G401 (cell line): ENCODE measurements at regions not wholly inside any gene's neighbourhood (a gene's known extent, or its start where the extent isn't known, plus 50 kb on each side); places are given as distances from the start of the nearest gene placed in this dataset.

Experiments used
- DNase-seq: peaks from one replicate; pipeline ENCODE4 v3.0.0-alpha.2; 2015; ENCODE audit warnings: low spot score
- in situ Hi-C: cut with HindIII; loops from 2 replicates; pipeline ENCODE4 v1.10.0; 2016; ENCODE audit warnings: low sequenced_read_pairs, mixed read lengths

GRCh38 chr18:22031611-22032010 lies 137.8 kb upstream of the GATA6 start:
- DNase-seq, result no peak
- in situ Hi-C loops, result no loop called here

GRCh38 chr18:22032392-22032961 lies 136.9 kb upstream of the GATA6 start:
- in situ Hi-C loops, result no loop called here
- peak; percentile 12 for DNase-seq

- DNase-seq, result no peak
- in situ Hi-C loops, result no loop called here
Observed at GRCh38 chr18:22033085-22033484, 136.3 kb upstream of the GATA6 start.

- no peak for DNase-seq
- in situ Hi-C loops, result no loop called here
Observed at GRCh38 chr18:22034276-22034675, 135.1 kb upstream of the GATA6 start.

- in situ Hi-C loops, result no loop called here
- no peak for DNase-seq
Observed at GRCh38 chr18:22040533-22040932, 128.9 kb upstream of the GATA6 start.

- in situ Hi-C loops, result no loop called here
- no peak for DNase-seq
Observed at GRCh38 chr18:22043837-22044236, 125.6 kb upstream of the GATA6 start.

- in situ Hi-C loops, result no loop called here
- DNase-seq, result no peak
Observed at GRCh38 chr18:22044474-22045220, 124.7 kb upstream of the GATA6 start.

- no peak for DNase-seq
- in situ Hi-C loops, result no loop called here
Observed at GRCh38 chr18:22045221-22045918, 124.0 kb upstream of the GATA6 start.

GRCh38 chr18:22046473-22046872 lies 122.9 kb upstream of the GATA6 start:
- no peak for DNase-seq
- in situ Hi-C loops, result no loop called here

GRCh38 chr18:22047485-22047884 lies 121.9 kb upstream of the GATA6 start:
- DNase-seq, result no peak
- in situ Hi-C loops, result no loop called here

GRCh38 chr18:22048221-22048620 lies 121.2 kb upstream of the GATA6 start:
- no peak for DNase-seq
- in situ Hi-C loops, result no loop called here

GRCh38 chr18:22048932-22049615 lies 120.3 kb upstream of the GATA6 start:
- in situ Hi-C loops, result no loop called here
- DNase-seq, result no peak

GRCh38 chr18:22052405-22053105 lies 116.8 kb upstream of the GATA6 start:
- DNase-seq, result no peak
- in situ Hi-C loops, result no loop called here

GRCh38 chr18:22055466-22056238 lies 113.7 kb upstream of the GATA6 start:
- in situ Hi-C loops, result no loop called here
- no peak for DNase-seq

GRCh38 chr18:22056950-22057349 lies 112.4 kb upstream of the GATA6 start:
- in situ Hi-C loops, result no loop called here
- no peak for DNase-seq

GRCh38 chr18:22057908-22058527 lies 111.4 kb upstream of the GATA6 start:
- no peak for DNase-seq
- in situ Hi-C loops, result no loop called here

GRCh38 chr18:22060361-22060760 lies 109.0 kb upstream of the GATA6 start:
- DNase-seq, result no peak
- in situ Hi-C loops, result no loop called here

- no peak for DNase-seq
- in situ Hi-C loops, result no loop called here
Observed at GRCh38 chr18:22063102-22063501, 106.3 kb upstream of the GATA6 start.
